ENCODE measurements at regions not wholly inside any gene's neighbourhood (a gene's known extent, or its start where the extent isn't known, plus 50 kb on each side); places are given as distances from the start of the nearest gene placed in this dataset.

DNA sequence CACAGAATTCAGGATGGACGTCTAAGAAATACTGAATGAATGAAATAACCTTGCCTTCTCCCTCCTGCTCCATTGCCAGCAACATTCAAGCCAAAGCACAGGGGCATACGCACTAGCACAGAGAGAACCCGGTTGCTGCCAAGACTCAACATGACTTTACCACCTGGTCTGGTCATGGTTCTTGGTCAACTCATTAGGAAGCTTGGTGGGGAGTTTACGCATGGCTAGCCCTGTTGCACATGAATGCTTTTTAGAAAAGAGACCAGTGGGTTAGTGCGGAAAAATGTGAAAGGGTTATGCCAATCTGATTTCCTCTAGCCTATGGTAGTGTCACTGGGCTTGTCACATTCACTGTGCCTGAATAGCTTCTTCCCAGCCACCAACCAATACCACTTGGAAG lies 187.6 kb upstream of the NEBL start:
- 94% methylated on average over 5 of the region's 5 CpGs for WGBS
- H3K36me3 ChIP-seq, result no peaks in the 10 kb centered on the region
- no peaks in the 10 kb centered on the region for H3K9me3 ChIP-seq
- H3K27ac ChIP-seq, result no peak overlapping the region
- TF ChIP-seq POLR2AphosphoS5 (IDR thresholded peaks at IDR 0.05) (no peak), POLR2A (IDR thresholded peaks at IDR 0.05) (no peak), CTCF (IDR thresholded peaks at IDR 0.05) (no peak)
- DNase-seq (ENCODE audit: low spot score), result no peak
- H3K4me1 ChIP-seq (replicated peaks), result no peaks in the 10 kb centered on the region
- H3K4me3 ChIP-seq, result no peak overlapping the region
- intact Hi-C loops (cut with DNase I), result no loop called here
- no peaks in the 10 kb centered on the region for H3K27me3 ChIP-seq (replicated peaks; ENCODE audit: insufficient read depth)

DNA sequence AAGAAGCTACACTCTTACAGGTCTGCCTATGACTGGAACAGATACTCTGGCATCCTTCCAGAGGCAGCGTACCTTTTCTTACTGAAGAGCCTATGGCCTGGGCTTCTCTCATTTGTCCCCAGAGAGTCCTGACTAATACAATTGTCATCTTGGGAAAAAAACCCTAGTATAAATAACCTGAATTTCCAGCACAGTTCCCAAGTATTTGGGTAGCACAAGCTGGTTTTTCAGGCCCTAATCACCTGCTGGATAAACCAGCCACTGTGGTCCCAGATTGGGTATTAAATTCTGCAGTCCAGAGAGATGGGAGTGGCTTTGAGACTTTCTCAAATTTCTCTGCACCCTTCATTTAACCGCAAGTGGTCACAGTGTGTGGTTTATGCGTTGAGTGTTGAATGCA lies 186.8 kb upstream of the NEBL start:
- TF ChIP-seq POLR2AphosphoS5 (IDR thresholded peaks at IDR 0.05), result no peak
- no peak for TF ChIP-seq CTCF (IDR thresholded peaks at IDR 0.05)
- no peak for TF ChIP-seq POLR2A (IDR thresholded peaks at IDR 0.05)
- WGBS, result 50% methylated on average over 3 of the region's 3 CpGs
- Histone ChIP-seq H3K27me3 (replicated peaks; ENCODE audit: insufficient read depth) (no peaks in the 10 kb centered on the region), H3K9me3 (no peaks in the 10 kb centered on the region), H3K27ac (no peak overlapping the region), H3K4me1 (replicated peaks) (no peaks in the 10 kb centered on the region), H3K4me3 (no peak overlapping the region), H3K36me3 (no peaks in the 10 kb centered on the region)
- DNase-seq (ENCODE audit: low spot score), result no peak
- intact Hi-C loops (cut with DNase I), result no loop called here

GRCh38 chr10:21082206-21082605 lies 185.1 kb upstream of the NEBL start:
- Histone ChIP-seq H3K4me1 (replicated peaks) (no peaks in the 10 kb centered on the region), H3K36me3 (no peaks in the 10 kb centered on the region), H3K27ac (no peak overlapping the region), H3K27me3 (replicated peaks; ENCODE audit: insufficient read depth) (no peaks in the 10 kb centered on the region), H3K9me3 (no peaks in the 10 kb centered on the region), H3K4me3 (no peak overlapping the region)
- intact Hi-C loops (cut with DNase I), result no loop called here
- no peak for TF ChIP-seq POLR2A (IDR thresholded peaks at IDR 0.05)
- no peak for TF ChIP-seq POLR2AphosphoS5 (IDR thresholded peaks at IDR 0.05)
- no peak for TF ChIP-seq CTCF (IDR thresholded peaks at IDR 0.05)
- no peak for DNase-seq (ENCODE audit: low spot score)

GRCh38 chr10:21080261-21080660 lies 183.2 kb upstream of the NEBL start:
- Histone ChIP-seq H3K36me3 (no peaks in the 10 kb centered on the region), H3K4me3 (no peak overlapping the region), H3K9me3 (no peaks in the 10 kb centered on the region), H3K27ac (no peak overlapping the region), H3K4me1 (replicated peaks) (no peaks in the 10 kb centered on the region), H3K27me3 (replicated peaks; ENCODE audit: insufficient read depth) (no peaks in the 10 kb centered on the region)
- intact Hi-C loops (cut with DNase I), result no loop called here
- no peak for DNase-seq (ENCODE audit: low spot score)
- WGBS, result 82% methylated on average over 2 of the region's 2 CpGs
- TF ChIP-seq POLR2A (IDR thresholded peaks at IDR 0.05) (no peak), CTCF (IDR thresholded peaks at IDR 0.05) (no peak), POLR2AphosphoS5 (IDR thresholded peaks at IDR 0.05) (no peak)

GRCh38 chr10:21079330-21079658 lies 182.2 kb upstream of the NEBL start:
- Histone ChIP-seq H3K4me1 (replicated peaks) (no peaks in the 10 kb centered on the region), H3K27me3 (replicated peaks; ENCODE audit: insufficient read depth) (no peaks in the 10 kb centered on the region), H3K9me3 (no peaks in the 10 kb centered on the region), H3K27ac (no peak overlapping the region), H3K36me3 (no peaks in the 10 kb centered on the region), H3K4me3 (no peak overlapping the region)
- intact Hi-C loops (cut with DNase I), result loop anchor here (1.0 to 5.0 kb wide), 2 partner anchors 93 to 191 kb away; no protein-coding TSS in a partner anchor
- TF ChIP-seq CTCF (IDR thresholded peaks at IDR 0.05), result no peak
- TF ChIP-seq POLR2AphosphoS5 (IDR thresholded peaks at IDR 0.05), result no peak
- no peak for TF ChIP-seq POLR2A (IDR thresholded peaks at IDR 0.05)
- no peak for DNase-seq (ENCODE audit: low spot score)
